Common myeloid progenitor, CD34-positive (primary cell): ENCODE measurements at regions not wholly inside any gene's neighbourhood (a gene's known extent, or its start where the extent isn't known, plus 50 kb on each side); places are given as distances from the start of the nearest gene placed in this dataset.

ENCODE experiments used
- CTCF ChIA-PET: fragments of 350-600 bp; sonication (Branson Sonifier 250); formaldehyde crosslinking; loops from one replicate; lab custom pipeline; 2021; ENCODE audit warnings: antibody characterized with exemption; lab: Charles Lee
- POLR2A ChIA-PET: fragments of 350-600 bp; sonication (Branson Sonifier 250); formaldehyde crosslinking; loops from one replicate; lab custom pipeline; 2021; ENCODE audit warnings: antibody characterized with exemption; lab: Charles Lee
- DNase-seq, 3 donors: peaks; one replicate each; pipeline versions ENCODE4 v3.0.0 to v3.0.0-alpha.2; 2013
- H3K27ac ChIP-seq, 2 experiments: 1 replicate in 1 of 2; 2 replicates in 1 of 2; pipeline ENCODE4 v1.7.0; 2013; ENCODE audit warnings: inconsistent platforms in 2 of 2, low read length in 2 of 2, mild to moderate bottlenecking in 2 of 2, low read depth in 1 of 2, moderate library complexity in 1 of 2; ENCODE audit not compliant: severe bottlenecking in 2 of 2, insufficient read depth in 1 of 2, poor library complexity in 1 of 2
- H3K27me3 ChIP-seq, 5 experiments: replicated peaks in 2 of 5; 1 replicate in 3 of 5; 2 replicates in 2 of 5; pipeline versions ENCODE4 v1.6.1 to v1.7.0; 2013; ENCODE audit warnings: low read length in 4 of 5, mild to moderate bottlenecking in 2 of 5, moderate library complexity in 2 of 5, inconsistent platforms in 1 of 5; ENCODE audit not compliant: insufficient read depth in 5 of 5, control insufficient read depth in 4 of 5
- H3K36me3 ChIP-seq, 4 experiments: 1 replicate in 2 of 4; 2 replicates in 2 of 4; pipeline versions ENCODE4 v1.6.1 to v1.7.0; 2013; ENCODE audit warnings: low read length in 3 of 4, control low read depth in 1 of 4, mild to moderate bottlenecking in 1 of 4; ENCODE audit not compliant: control insufficient read depth in 4 of 4, insufficient read depth in 4 of 4
- H3K4me1 ChIP-seq, 4 experiments: 1 replicate in 3 of 4; 2 replicates in 1 of 4; pipeline versions ENCODE4 v1.6.1 to v1.7.1; 2013; ENCODE audit warnings: low read length in 3 of 4, mild to moderate bottlenecking in 3 of 4, control low read depth in 1 of 4, inconsistent platforms in 1 of 4, moderate library complexity in 1 of 4; ENCODE audit not compliant: control insufficient read depth in 4 of 4, insufficient read depth in 4 of 4; ENCODE audit errors: control extremely low read depth in 1 of 4
- H3K4me3 ChIP-seq, 7 experiments: 1 replicate in 4 of 7; 2 replicates in 3 of 7; pipeline versions ENCODE4 v1.5.1 to v1.7.0; 2013; ENCODE audit warnings: mild to moderate bottlenecking in 7 of 7, low read length in 6 of 7, moderate library complexity in 6 of 7, inconsistent platforms in 2 of 7, low read depth in 2 of 7, control low read depth in 1 of 7; ENCODE audit not compliant: insufficient read depth in 4 of 7, control insufficient read depth in 1 of 7; ENCODE audit errors: extremely low read depth in 1 of 7
- H3K9me3 ChIP-seq, 5 experiments: 1 replicate in 4 of 5; 2 replicates in 1 of 5; pipeline versions ENCODE4 v1.6.1 to v1.7.1; 2013; ENCODE audit warnings: low read length in 4 of 5, mild to moderate bottlenecking in 2 of 5, inconsistent platforms in 1 of 5, low read depth in 1 of 5, moderate library complexity in 1 of 5; ENCODE audit not compliant: control insufficient read depth in 4 of 5, insufficient read depth in 2 of 5; ENCODE audit errors: control extremely low read depth in 1 of 5
- WGBS: methylation state at CpG from one replicate; pipeline ENCODE4 v1.1.5; 2013; ENCODE audit not compliant: insufficient coverage; 5-methylcytosine and 5-hydroxymethylcytosine counted together

GRCh38 chr2:41663056-41663455 is 384.8 kb upstream of the PKDCC start:
- ChIA-PET CTCF (no interaction called here), POLR2A (no interaction called here)
- DNase-seq = no peak
- no peaks in the 10 kb centered on the region for H3K4me1 ChIP-seq
- H3K9me3 ChIP-seq = no peaks in the 10 kb centered on the region
- no peak overlapping the region for H3K27ac ChIP-seq
- H3K4me3 ChIP-seq = no peak overlapping the region
- no peaks in the 10 kb centered on the region for H3K27me3 ChIP-seq
- 100% methylated on average over 3 of the region's 5 CpGs for WGBS
- no peaks in the 10 kb centered on the region for H3K36me3 ChIP-seq

GRCh38 chr2:41668529-41668928 is 379.3 kb upstream of the PKDCC start:
- DNase-seq = no peak
- Histone ChIP-seq H3K4me1 (peaks cover 0 to 8% (median 2%) of the 10 kb centered on the region in 4 experiments), H3K4me3 (no peak overlapping the region), H3K36me3 (no peaks in the 10 kb centered on the region), H3K27me3 (no peaks in the 10 kb centered on the region), H3K9me3 (no peaks in the 10 kb centered on the region), H3K27ac (no peak overlapping the region)
- CTCF ChIA-PET = interaction anchor here (0.7 kb wide), 1 partner anchor 1604 kb away, joined by 4 read pairs; no protein-coding TSS in a partner anchor
- POLR2A ChIA-PET = no interaction called here
- no CpG with 5 or more reads among the region's 2 CpGs for WGBS

- POLR2A ChIA-PET = no interaction called here
- DNase-seq = no peak
- Histone ChIP-seq H3K36me3 (no peaks in the 10 kb centered on the region), H3K27ac (no peak overlapping the region), H3K27me3 (no peaks in the 10 kb centered on the region), H3K9me3 (no peaks in the 10 kb centered on the region), H3K4me1 (no peaks in the 10 kb centered on the region), H3K4me3 (no peak overlapping the region)
- WGBS = 100% methylated on average over 1 of the region's 7 CpGs
- CTCF ChIA-PET = no interaction called here
Observed at GRCh38 chr2:41678639-41679038, 369.2 kb upstream of the PKDCC start.

GRCh38 chr2:41686156-41686555 is 361.7 kb upstream of the PKDCC start:
- H3K9me3 ChIP-seq = no peaks in the 10 kb centered on the region
- DNase-seq = no peak
- no peaks in the 10 kb centered on the region for H3K36me3 ChIP-seq
- H3K4me3 ChIP-seq = no peak overlapping the region
- ChIA-PET CTCF (no interaction called here), POLR2A (no interaction called here)
- H3K4me1 ChIP-seq = no peaks in the 10 kb centered on the region
- WGBS = 100% methylated on average over 1 of the region's 2 CpGs
- H3K27ac ChIP-seq = no peak overlapping the region
- no peaks in the 10 kb centered on the region for H3K27me3 ChIP-seq

- POLR2A ChIA-PET = no interaction called here
- H3K9me3 ChIP-seq = no peaks in the 10 kb centered on the region
- no peak overlapping the region for H3K4me3 ChIP-seq
- 29% methylated on average over 1 of the region's 1 CpG for WGBS
- H3K36me3 ChIP-seq = no peaks in the 10 kb centered on the region
- no peak overlapping the region for H3K27ac ChIP-seq
- peaks cover 0 to 5% (median 0%) of the 10 kb centered on the region in 4 experiments for H3K4me1 ChIP-seq
- CTCF ChIA-PET = no interaction called here
- DNase-seq = peak in 1 of 3 donors; percentile 18
- no peaks in the 10 kb centered on the region for H3K27me3 ChIP-seq
Observed at GRCh38 chr2:41691561-41691960, 356.3 kb upstream of the PKDCC start.

GRCh38 chr2:41694536-41695049 is 353.2 kb upstream of the PKDCC start:
- H3K4me1 ChIP-seq = peaks cover 0 to 5% (median 1%) of the 10 kb centered on the region in 4 experiments
- DNase-seq = no peak
- no peak overlapping the region for H3K27ac ChIP-seq
- H3K9me3 ChIP-seq = no peaks in the 10 kb centered on the region
- ChIA-PET POLR2A (no interaction called here), CTCF (interaction anchor here (0.7 to 1.6 kb wide), 3 partner anchors 10 to 1245 kb away, joined by 3 to 6 read pairs (median 3); no protein-coding TSS in a partner anchor)
- no peaks in the 10 kb centered on the region for H3K27me3 ChIP-seq
- 67% methylated on average over 1 of the region's 4 CpGs for WGBS
- no peak overlapping the region for H3K4me3 ChIP-seq
- no peaks in the 10 kb centered on the region for H3K36me3 ChIP-seq

- Histone ChIP-seq H3K27me3 (no peaks in the 10 kb centered on the region), H3K27ac (no peak overlapping the region), H3K4me1 (peaks cover 0 to 5% (median 1%) of the 10 kb centered on the region in 4 experiments), H3K36me3 (no peaks in the 10 kb centered on the region), H3K9me3 (no peaks in the 10 kb centered on the region), H3K4me3 (no peak overlapping the region)
- no peak for DNase-seq
- CTCF ChIA-PET = interaction anchor here (0.7 to 1.6 kb wide), 4 partner anchors 11 to 1246 kb away, joined by 3 to 6 read pairs (median 3); no protein-coding TSS in a partner anchor
- POLR2A ChIA-PET = no interaction called here
- WGBS = 92% methylated on average over 5 of the region's 8 CpGs
Observed at GRCh38 chr2:41695198-41696113, 352.4 kb upstream of the PKDCC start.
